WTC11 (cell line): ENCODE measurements at regions not wholly inside any gene's neighbourhood (a gene's known extent, or its start where the extent isn't known, plus 50 kb on each side); places are given as distances from the start of the nearest gene placed in this dataset.

Source experiments
- ATAC-seq: fragments of 200-7000 bp; cut with Tn5 transposase; 2 replicates; pipeline ENCODE4 v1.10.0; 2021; ENCODE audit warnings: mild to moderate bottlenecking, moderate library complexity
- CTCF ChIA-PET: fragments of 300-600 bp; sonication (Branson Sonifier 250); formaldehyde crosslinking; loops from one replicate; lab custom pipeline; 2021; ENCODE audit warnings: antibody characterized with exemption; lab: Charles Lee
- POLR2A ChIA-PET: fragments of 350-600 bp; sonication (Branson Sonifier 250); formaldehyde crosslinking; loops from one replicate; lab custom pipeline; 2021; ENCODE audit warnings: antibody characterized with exemption; lab: Charles Lee
- DNase-seq: peaks from one replicate; pipeline ENCODE4 v3.0.0; 2021; ENCODE audit warnings: low spot score
- H3K27ac Mint-ChIP-seq: 2 replicates; pipeline ENCODE4 v1.8.0; 2021; ENCODE audit warnings: mixed read lengths
- H3K27me3 Mint-ChIP-seq: 2 replicates; pipeline ENCODE4 v1.8.0; 2021; ENCODE audit warnings: low read depth, mild to moderate bottlenecking, moderate library complexity, mixed read lengths
- H3K36me3 Mint-ChIP-seq: 2 replicates; pipeline ENCODE4 v1.8.0; 2021; ENCODE audit warnings: mixed read lengths
- H3K4me1 Mint-ChIP-seq: 2 replicates; pipeline ENCODE4 v1.8.0; 2022; ENCODE audit warnings: mixed read lengths
- H3K4me3 Mint-ChIP-seq: 2 replicates; pipeline ENCODE4 v1.8.0; 2021; ENCODE audit warnings: mild to moderate bottlenecking, moderate library complexity, mixed read lengths
- H3K9me3 Mint-ChIP-seq: 2 replicates; pipeline ENCODE4 v1.8.0; 2021; ENCODE audit warnings: mixed read lengths
- AFF4 ChIP-seq: sonication (generic); formaldehyde crosslinking; IDR thresholded peaks from 2 replicates; pipeline ENCODE4 v1.8.1; 2023; ENCODE audit warnings: mild to moderate bottlenecking, missing genetic modification reagents, borderline replicate concordance
- AR ChIP-seq: fragments of 250-450 bp; sonication (Bioruptor Pico); IDR thresholded peaks from 2 replicates; pipeline ENCODE4 v1.9.0; 2021; ENCODE audit warnings: mild to moderate bottlenecking
- CREB1 ChIP-seq: sonication (generic); formaldehyde crosslinking; IDR thresholded peaks from 2 replicates; pipeline ENCODE4 v1.8.0; 2023; ENCODE audit warnings: mild to moderate bottlenecking, missing genetic modification reagents
- E2F5 ChIP-seq: sonication (generic); formaldehyde crosslinking; IDR thresholded peaks from 2 replicates; pipeline ENCODE4 v1.8.1; 2022; ENCODE audit warnings: mild to moderate bottlenecking, moderate library complexity, missing genetic modification reagents
- ERG ChIP-seq: fragments of 250-450 bp; sonication (Bioruptor Pico); IDR thresholded peaks from 2 replicates; pipeline ENCODE4 v1.8.0; 2021; ENCODE audit warnings: mild to moderate bottlenecking
- IRF1 ChIP-seq: sonication (generic); formaldehyde crosslinking; IDR thresholded peaks from 2 replicates; pipeline ENCODE4 v1.8.0; 2023; ENCODE audit warnings: missing genetic modification reagents
- JUN ChIP-seq: sonication (generic); formaldehyde crosslinking; IDR thresholded peaks from 2 replicates; pipeline ENCODE4 v1.8.0; 2023; ENCODE audit warnings: mild to moderate bottlenecking, missing genetic modification reagents
- MXD4 ChIP-seq: fragments of 250-450 bp; sonication (Bioruptor Pico); IDR thresholded peaks from 2 replicates; pipeline ENCODE4 v1.8.0; 2021; ENCODE audit warnings: mild to moderate bottlenecking, moderate library complexity, borderline replicate concordance
- NR2C2 ChIP-seq: sonication (generic); formaldehyde crosslinking; IDR thresholded peaks from 2 replicates; pipeline ENCODE4 v1.8.0; 2022; ENCODE audit warnings: mild to moderate bottlenecking, missing genetic modification reagents
- SMAD4 ChIP-seq: sonication (generic); formaldehyde crosslinking; IDR thresholded peaks from 2 replicates; pipeline ENCODE4 v1.8.0; 2022; ENCODE audit warnings: mild to moderate bottlenecking, missing genetic modification reagents
- TEAD1 ChIP-seq: sonication (generic); formaldehyde crosslinking; IDR thresholded peaks from 2 replicates; pipeline ENCODE4 v1.8.0; 2022; ENCODE audit warnings: mild to moderate bottlenecking, missing genetic modification reagents
- USF2 ChIP-seq: sonication (generic); formaldehyde crosslinking; IDR thresholded peaks from 2 replicates; pipeline ENCODE4 v1.8.1; 2023; ENCODE audit warnings: mild to moderate bottlenecking, missing genetic modification reagents, moderate library complexity

GRCh38 chr7:7048213-7048612 lies 134.1 kb upstream of the C1GALT1 start (continued):
- TF ChIP-seq ERG (CRISPR knock-in tag) (no peak), AR (CRISPR knock-in tag) (no peak), NR2C2 (no peak)

GRCh38 chr7:7051206-7051877 lies 131.0 kb upstream of the C1GALT1 start:
- TF ChIP-seq MXD4 (no peak), AFF4 (CRISPR knock-in tag) (no peak), CREB1 (CRISPR knock-in tag) (no peak), IRF1 (CRISPR knock-in tag) (no peak), TEAD1 (CRISPR knock-in tag) (no peak), JUN (CRISPR knock-in tag) (no peak), SMAD4 (CRISPR knock-in tag) (no peak), USF2 (CRISPR knock-in tag) (no peak), E2F5 (CRISPR knock-in tag) (no peak), NR2C2 (no peak)
- Mint-ChIP-seq H3K4me3 (no peak overlapping the region), H3K27me3 (no peaks in the 10 kb centered on the region), H3K4me1 (peaks cover 9% of the 10 kb centered on the region), H3K36me3 (no peaks in the 10 kb centered on the region), H3K27ac (no peak overlapping the region), H3K9me3 (no peaks in the 10 kb centered on the region)
- CTCF ChIA-PET = interaction anchor here (0.9 kb wide), 1 partner anchor 29 kb away, joined by 3 read pairs; no protein-coding TSS in a partner anchor
- DNase-seq (no peak), ATAC-seq (no peak)
- POLR2A ChIA-PET = no interaction called here
